K562 (cell line): ENCODE measurements at regions not wholly inside any gene's neighbourhood (a gene's known extent, or its start where the extent isn't known, plus 50 kb on each side); places are given as distances from the start of the nearest gene placed in this dataset.

Experiments used
- AFF4 ChIP-seq: sonication (generic); formaldehyde crosslinking; IDR thresholded peaks from 2 replicates; pipeline ENCODE4 v1.8.0; 2023; ENCODE audit warnings: mild to moderate bottlenecking, missing genetic modification reagents
- BRF1 ChIP-seq: IDR thresholded peaks from 3 replicates; pipeline ENCODE4 v1.6.1; 2011; ENCODE audit warnings: borderline replicate concordance, mild to moderate bottlenecking; ENCODE audit not compliant: insufficient read length; ENCODE audit errors: extremely low read depth
- HINFP ChIP-seq: fragments of 450-650 bp; conservative IDR thresholded peaks from 2 replicates; pipeline ENCODE4 v1.6.1; 2016; ENCODE audit warnings: missing genetic modification characterization, low read depth, mild to moderate bottlenecking, control low read depth, missing compliant biosample characterization
- ILK ChIP-seq: fragments of 450-650 bp; IDR thresholded peaks from 2 replicates; pipeline ENCODE4 v1.6.1; 2016; ENCODE audit warnings: missing genetic modification characterization, low read depth, mild to moderate bottlenecking, missing compliant biosample characterization, moderate library complexity, borderline replicate concordance
- STAT6 ChIP-seq: sonication (generic); formaldehyde crosslinking; IDR thresholded peaks from 2 replicates; pipeline ENCODE4 v1.8.1; 2023; ENCODE audit warnings: mild to moderate bottlenecking, missing genetic modification reagents
- THRAP3 ChIP-seq: fragments of 450-650 bp; IDR thresholded peaks from 2 replicates; pipeline ENCODE4 v1.6.1; 2016; ENCODE audit warnings: mild to moderate bottlenecking, inconsistent platforms, borderline replicate concordance
- ZKSCAN8 ChIP-seq: fragments of 200-800 bp; sonication (Bioruptor generic); IDR thresholded peaks from 2 replicates; pipeline ENCODE4 v1.6.1; 2016; ENCODE audit warnings: missing genetic modification characterization, missing compliant biosample characterization
- ZNF197 ChIP-seq: fragments of 200-800 bp; sonication (Bioruptor generic); IDR thresholded peaks from 2 replicates; pipeline ENCODE4 v1.6.1; 2016; ENCODE audit warnings: low read depth, missing genetic modification characterization, missing compliant biosample characterization
- ZNF511 ChIP-seq: sonication (generic); formaldehyde crosslinking; IDR thresholded peaks from 2 replicates; pipeline ENCODE4 v1.8.0; 2022; ENCODE audit warnings: mild to moderate bottlenecking, missing genetic modification reagents
- ZSCAN29 ChIP-seq: fragments of 450-650 bp; IDR thresholded peaks from 2 replicates; pipeline ENCODE4 v1.6.1; 2017
- TF ChIP-seq, protein P1 (sequence below), 2 experiments: fragments of 450-650 bp in 1 of 2; sonication (generic) in 1 of 2; formaldehyde crosslinking in 1 of 2; IDR thresholded peaks in 1 of 2; conservative IDR thresholded peaks in 1 of 2; 2 replicates each; pipeline versions ENCODE4 v1.6.1 to v1.8.1; 2016 to 2023; ENCODE audit warnings: mild to moderate bottlenecking in 2 of 2, moderate library complexity in 2 of 2, inconsistent platforms in 1 of 2, missing genetic modification reagents in 1 of 2

DNA sequence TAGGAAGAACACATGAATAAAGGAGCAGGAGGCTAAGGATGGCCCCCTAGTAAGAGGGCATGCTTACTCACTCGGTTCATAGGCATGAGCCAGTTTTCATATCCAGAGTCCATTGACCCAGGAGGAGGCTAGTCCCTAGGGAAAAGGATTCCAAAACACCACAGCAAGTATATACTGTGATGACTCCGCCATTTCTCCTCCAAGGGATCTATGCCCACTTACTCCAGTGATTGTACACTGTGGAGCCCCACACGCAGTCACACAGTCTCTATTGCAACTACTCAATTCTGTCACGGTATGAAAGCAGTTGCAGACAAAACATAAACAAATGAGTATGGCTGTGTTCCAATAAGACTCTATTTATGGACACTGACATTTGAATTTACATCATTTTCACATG is 117.7 kb upstream of the ALDH1B1 start (continued):
- TF ChIP-seq AFF4 (CRISPR knock-in tag) = no peak
- TF ChIP-seq HINFP = no peak
- TF ChIP-seq ZKSCAN8 = no peak
- TF ChIP-seq ZNF197 (CRISPR knock-in tag) = no peak
- TF ChIP-seq THRAP3 = no peak
- TF ChIP-seq, protein P1, sequence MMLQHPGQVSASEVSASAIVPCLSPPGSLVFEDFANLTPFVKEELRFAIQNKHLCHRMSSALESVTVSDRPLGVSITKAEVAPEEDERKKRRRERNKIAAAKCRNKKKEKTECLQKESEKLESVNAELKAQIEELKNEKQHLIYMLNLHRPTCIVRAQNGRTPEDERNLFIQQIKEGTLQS (IDR thresholded peaks at IDR 0.05) = no peak
- TF ChIP-seq, protein P1 (CRISPR knock-in tag; conservative IDR thresholded peaks at IDR 0.05) = no peak
- no peak for TF ChIP-seq BRF1
- TF ChIP-seq ZNF511 (CRISPR knock-in tag) = no peak
- TF ChIP-seq ZSCAN29 = no peak
- no peak for TF ChIP-seq STAT6 (CRISPR knock-in tag)
- TF ChIP-seq ILK (tag) = no peak
